Kasumi-1 (cell line): ENCODE measurements at regions not wholly inside any gene's neighbourhood (a gene's known extent, or its start where the extent isn't known, plus 50 kb on each side); places are given as distances from the start of the nearest gene placed in this dataset.
"Not testable (repeated sequence)": the region's sequence is repeated elsewhere in the genome, so short reads cannot be mapped to it uniquely, and the experiment has no call there.

Experiments used
- DNase-seq, 2 experiments: peaks; one replicate each; lab custom pipeline; 2025; lab: John Stamatoyannopoulos, UW

DNA sequence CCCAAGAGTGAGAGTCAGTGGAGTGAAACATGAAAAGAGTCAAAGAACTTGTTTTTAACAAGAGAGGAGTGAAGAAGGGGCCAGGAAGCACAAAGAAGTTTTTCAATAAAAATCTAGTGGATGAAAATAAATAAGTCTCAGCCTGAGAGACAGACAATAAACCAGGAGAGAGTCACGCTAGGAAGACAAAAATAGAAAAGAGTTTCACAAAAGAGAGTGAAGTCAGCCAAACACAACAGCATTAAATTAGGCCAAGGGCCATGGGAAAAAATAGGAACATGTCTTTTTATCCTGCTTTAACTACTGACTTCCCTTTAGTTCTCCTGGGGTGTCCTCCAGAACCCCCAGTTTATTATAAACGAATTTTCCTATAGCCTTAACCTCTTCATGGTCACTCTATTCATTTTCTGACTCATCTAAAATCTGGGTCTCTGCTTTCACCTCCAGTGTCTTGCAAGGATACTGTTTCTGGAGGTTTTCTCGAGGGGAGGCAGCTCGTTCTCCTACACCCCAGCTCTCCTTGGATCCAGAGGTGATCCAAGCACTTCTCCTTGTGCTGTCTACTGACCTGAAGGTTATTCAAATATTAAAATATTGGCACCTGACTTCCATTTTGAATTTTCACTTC, 571.5 kb upstream of the PPP2R3A start:
- DNase-seq, result no peak

DNA sequence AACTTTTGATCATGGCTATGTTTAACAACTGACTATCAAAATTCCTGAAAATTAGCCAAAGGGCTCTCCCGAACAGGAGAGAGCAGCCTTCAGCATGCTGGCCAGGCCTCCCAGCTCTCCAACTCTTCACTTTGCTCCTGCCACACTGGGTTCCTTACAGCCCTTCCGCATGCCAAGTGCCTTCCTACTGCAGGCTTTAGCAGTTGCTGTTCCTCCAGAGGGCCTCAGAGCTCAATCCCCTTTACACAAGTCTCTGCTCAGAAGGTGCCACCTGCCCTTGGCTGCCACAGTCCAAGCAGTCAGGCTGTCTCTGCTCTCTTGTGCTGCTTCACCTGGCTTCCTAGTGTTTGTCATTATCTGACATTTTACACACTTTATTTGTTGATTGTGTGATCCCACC, 553.1 kb upstream of the PPP2R3A start:
- DNase-seq, result no peak

DNA sequence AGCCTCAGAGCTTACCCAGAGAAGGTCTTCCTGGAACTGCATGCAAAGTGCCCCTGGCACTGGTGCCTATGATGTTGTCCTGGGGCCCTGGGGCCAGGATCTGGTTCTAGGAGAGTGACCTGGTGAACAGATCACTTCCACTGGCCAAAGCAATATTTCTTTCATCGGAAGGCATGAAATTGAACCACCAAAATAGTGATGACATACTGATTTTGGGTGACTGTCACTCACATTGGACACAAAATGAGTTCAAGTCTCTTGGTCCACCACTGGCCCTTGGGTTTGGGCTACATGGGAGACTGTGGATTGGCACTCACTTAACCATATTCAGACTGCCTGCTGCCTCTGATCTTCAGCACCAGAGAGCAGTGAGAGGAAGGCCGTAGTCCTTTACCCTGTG, 549.3 kb upstream of the PPP2R3A start:
- DNase-seq, result no peak

DNA sequence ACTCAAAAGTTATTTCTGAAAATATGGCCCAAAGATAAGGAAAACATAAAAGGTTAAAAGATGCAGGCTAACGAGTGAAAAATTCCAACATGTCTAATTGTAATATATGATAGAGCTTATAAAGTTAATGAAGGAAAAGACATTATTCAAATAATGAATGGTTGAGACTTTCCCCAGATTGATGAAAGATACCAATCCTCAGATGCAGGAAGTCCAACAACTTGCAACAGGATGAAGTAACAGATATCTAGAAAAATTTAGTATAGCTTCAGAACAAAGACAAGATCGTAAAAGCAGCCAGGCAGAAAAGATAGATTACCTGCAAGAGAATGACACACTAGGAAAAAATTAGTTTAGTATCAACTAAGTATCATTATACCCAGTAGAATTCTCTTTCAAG, 546.4 kb upstream of the PPP2R3A start:
- DNase-seq, result no peak

DNA sequence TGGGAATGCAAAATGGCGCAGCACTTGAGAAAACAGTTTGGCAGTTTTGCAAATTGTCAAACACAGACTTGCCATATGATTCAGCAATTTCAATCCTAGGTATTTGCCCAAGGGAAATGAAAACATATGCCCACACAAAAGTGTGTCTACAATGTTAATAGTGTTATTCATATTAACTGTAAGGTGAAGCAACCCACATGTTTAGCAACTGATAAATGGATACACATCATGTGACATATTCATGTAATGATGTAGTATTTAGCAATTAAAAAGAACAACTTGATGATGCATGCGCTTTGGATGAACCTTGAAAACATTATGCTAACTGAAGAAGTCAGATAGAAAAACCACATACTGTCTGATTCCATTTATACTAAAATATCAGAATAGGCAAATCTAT, 539.0 kb upstream of the PPP2R3A start:
- DNase-seq, result no peak

DNA sequence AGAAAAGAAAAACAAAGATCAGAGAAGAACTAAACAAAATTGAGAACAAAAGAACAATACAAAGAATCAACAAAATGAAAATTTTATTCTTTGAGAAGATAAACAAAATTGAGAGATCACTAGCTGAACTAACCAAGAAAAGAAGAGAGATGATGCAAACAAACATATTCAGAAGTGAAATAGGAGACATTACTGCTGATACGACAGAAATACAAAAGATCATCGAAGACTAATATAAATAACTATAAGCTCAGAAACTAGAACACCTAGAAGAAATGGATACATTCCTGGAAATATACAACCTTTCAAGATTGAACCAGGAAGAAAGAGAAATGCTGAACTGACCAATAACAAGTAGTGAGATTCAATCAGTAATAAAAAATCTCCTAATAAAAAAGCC, 533.1 kb upstream of the PPP2R3A start:
- DNase-seq, result no peak

DNA sequence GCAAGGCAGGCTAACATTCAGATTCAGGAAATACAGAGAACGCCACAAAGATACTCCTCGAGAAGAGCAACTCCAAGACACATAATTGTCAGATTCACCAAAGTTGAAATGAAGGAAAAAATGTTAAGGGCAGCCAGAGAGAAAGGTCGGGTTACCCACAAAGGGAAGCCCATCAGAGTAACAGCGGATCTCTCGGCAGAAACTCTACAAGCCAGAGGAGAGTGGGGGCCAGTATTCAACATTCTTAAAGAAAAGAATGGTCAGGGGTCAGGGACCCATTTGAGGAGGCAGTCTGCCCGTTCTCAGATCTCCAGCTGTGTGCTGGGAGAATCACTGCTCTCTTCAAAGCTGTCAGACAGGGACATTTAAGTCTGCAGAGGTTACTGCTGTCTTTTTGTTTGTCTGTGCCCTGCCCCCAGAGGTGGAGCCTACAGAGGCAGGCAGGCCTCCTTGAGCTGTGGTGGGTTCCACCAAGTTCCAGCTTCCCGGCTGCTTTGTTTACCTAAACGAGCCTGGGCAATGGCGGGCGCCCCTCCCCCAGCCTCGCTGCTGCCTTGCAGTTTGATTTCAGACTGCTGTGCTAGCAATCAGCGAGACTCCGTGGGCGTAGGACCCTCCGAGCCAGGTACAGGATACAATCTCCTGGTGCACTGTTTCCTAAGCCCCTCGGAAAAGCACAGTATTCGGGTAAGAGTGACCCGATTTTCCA, 526.5 kb upstream of the PPP2R3A start:
- not testable (repeated sequence) for DNase-seq

DNA sequence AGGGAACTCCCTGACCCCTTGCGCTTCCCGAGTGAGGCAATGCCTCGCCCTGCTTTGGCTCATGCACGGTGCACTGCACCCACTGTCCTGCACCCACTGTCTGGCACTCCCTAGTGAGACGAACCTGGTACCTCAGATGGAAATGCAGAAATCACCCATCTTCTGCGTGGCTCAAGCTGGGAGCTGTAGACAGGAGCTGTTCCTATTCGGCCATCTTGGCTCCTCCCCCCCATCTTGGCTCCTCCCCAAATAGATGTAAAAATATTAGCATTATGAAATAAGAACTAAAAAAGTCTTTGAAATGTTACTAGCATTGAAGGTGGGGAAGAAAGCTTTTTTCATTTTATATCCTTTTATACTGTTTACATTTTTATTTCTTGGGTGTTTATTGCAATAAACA, 525.9 kb upstream of the PPP2R3A start:
- not testable (repeated sequence) for DNase-seq

DNA sequence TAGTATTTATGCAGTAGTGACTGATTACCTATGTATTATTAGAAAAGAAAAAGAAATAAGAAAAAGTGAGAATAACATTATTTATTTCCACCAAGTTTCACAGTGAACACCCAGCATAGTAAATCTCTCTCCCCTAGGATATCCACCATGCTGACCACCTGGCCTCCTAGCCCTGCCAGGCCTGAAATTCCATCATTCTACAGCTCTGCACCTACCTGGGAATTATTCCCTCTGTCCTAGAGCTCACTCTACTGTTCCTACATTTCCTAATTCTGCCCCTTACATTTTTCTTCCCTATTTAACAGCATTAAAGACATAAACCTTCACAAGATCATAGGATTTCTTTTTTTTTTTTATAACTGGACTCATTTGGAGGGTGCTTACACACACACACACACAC, 525.3 kb upstream of the PPP2R3A start:
- DNase-seq, result no peak

DNA sequence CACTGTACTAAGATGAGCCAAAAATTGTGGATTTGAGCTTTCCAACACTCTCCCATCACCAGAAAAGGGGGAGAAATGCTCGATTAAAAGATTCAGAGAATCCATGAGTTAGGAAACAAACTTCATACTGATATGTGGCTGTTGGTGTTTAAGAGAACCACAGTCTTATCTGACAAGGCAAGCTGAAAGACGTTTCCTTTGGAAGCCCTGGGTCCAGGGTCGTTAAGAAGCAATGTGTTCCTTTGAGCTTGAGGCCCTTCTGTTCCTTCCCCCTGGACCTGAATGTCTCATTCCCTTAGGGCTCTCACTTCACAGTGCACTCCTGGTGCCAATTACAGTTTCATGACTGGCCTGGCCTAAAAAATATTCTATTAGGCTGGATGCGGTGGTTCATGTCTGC, 524.8 kb upstream of the PPP2R3A start:
- DNase-seq, result no peak

DNA sequence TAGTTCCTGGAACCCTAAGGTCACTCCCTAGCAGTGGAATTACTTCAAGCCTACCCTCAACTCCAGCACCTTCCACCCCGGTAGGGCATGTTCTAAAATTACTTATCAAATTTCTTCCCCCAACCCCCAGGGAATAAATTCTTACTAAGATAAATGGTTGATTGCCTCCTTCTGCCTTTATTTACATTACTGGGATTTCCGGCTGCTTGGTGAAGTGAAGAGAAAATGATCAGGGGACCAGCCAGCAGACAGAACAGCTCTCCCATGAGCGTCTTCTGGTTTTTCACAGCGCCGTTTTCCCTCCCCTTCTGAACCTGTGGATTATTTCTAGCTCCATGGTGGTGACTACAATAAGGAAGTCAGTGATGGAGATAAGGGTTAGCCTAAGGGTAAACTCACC, 521.5 kb upstream of the PPP2R3A start:
- DNase-seq, result no peak

DNA sequence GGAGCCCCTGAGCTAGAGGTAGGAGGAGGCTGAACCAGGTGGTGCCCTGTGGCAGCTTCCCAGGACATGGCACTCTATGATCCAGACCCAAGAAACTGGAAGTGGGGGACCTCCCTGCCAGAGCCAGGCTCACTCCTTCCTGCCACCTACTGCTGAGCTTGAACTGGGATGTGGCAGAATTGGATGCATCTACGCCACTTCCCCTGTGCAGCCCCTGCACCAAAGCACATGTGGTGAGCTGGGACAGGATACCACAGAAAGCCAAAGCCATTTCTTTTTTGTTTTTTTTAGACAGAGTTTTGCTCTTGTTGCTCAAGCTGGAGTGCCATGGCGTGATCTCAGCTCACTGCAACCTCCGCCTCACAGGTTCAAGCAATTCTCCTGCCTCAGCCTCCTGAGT, 518.0 kb upstream of the PPP2R3A start:
- no peak for DNase-seq

DNA sequence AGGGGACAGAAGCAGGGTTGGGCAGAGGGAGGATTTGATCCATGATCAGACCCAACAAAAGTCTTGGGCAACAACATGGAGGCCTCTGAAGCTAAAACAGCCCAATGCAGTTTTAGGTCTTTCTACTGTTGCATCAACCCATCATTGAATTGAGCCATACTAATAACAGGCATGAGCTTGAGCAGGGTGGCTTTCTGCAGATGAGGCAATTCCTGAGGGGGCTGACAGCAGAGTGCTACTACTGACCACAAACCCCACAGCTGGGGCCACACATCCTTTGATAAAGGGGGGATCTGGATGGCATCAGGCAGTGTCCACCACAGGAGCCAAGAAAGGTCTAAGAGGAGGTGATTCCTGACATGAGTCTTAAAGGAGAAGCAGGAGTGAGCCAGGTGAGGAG, 517.0 kb upstream of the PPP2R3A start:
- no peak for DNase-seq

DNA sequence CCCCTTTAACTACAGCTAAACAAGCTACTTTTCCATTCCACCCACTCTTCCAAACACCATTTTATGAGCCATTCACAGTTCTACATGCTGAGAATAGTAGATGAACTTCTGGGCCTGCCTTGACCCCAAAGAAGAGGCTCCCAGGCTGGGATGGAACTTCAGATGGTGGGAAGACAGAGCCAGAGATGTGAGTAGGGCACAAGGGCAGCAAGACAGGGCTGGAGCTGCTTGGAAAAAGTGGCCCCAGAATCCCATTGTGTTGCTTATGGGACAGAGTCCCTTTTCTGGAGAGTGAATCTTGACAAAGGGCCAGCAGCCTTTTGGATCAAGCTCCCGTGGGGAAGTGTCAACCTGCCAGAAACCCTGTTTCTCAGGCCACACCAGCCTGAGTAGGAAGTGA, 516.5 kb upstream of the PPP2R3A start:
- no peak for DNase-seq

DNA sequence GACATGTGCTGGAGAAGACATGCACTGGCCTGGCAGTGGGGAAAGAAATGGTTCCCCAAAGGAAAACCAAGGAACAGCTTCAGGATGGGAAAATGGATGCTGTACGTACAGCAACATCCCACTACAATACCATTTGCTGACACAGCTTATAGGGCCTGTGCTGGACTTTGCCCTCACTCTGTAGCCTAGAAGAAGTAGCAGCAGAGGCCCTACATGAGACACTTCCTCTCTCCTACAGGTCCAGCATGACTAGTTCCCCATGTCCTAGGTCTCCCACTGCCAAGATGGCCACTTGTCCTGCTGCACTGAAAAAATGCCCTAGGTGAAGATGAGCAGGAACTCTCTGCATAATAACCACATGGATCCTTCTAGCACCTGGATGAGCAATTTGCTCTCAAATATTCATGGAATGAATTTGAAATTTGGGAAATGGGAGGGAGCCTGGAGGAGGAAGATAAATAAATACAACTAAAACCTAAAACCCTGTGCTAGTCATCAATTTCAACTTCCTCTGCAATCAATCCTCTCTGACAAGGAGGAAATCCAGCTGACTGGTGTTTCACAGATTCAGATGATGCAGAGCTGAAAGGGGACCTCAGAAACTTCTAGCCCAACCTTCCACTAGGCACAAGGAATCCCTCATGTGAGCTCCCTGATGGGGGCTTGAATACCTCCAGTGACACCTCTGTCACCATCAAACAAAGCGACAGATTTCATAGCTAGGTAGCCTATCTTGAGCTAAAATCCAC, 514.3 kb upstream of the PPP2R3A start:
- DNase-seq, result no peak

DNA sequence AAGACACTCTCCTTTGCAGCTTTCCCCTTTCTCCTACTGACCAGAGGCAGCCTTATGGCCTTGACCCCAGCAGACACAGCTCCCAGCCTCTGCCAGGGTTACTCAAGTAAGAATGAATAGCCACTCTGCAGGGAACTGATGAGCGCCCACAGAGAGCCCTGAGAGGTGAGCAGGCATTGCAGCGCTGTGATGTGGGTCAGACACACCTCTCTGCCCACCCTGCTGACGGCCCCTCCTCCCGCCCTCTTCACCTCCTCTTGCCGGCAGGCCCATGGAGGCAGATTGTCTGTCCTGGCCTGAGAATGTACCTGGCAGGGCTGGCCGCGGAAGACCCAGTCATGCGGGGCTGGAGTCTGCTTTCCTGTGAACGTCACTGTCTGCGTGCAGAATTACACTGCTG, 512.6 kb upstream of the PPP2R3A start:
- no peak for DNase-seq

DNA sequence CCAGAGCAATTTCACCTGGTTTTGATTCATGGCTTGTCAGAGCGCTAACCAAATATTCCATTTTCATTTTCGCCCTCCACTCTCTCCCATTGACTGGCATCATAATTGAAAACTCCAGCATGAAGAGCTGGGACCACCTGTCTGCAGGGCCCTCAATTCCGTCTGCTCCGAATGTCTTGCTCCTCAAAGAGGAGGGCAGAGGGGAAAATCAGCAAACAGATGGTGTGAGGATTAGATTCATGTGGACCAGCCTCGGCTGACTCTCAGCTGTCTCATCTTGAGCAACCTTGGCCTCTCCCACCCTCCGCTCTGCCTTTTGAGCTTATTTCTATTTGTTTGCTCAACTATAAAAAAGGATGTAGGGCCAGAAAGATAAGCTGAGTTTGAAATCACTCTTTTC, 512.2 kb upstream of the PPP2R3A start:
- DNase-seq, result no peak

DNA sequence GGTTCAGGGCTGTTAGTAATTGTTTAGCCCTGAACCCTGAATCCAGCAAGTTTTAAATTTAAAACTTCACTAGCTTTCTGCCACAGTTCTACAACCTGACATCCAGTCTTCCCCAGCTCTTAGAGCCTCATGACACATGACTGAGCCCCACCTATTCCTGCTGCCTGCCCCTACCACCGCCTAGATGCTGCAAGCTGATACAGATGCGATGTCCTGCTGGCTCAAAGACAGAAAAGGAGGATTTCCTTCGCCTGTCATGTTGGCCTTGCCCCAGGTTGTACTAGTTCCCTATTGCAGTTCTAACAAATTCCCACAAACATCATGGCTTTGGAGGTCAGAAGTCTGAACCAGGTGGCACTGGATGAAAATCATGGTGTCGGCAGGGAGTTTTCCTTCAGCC, 510.6 kb upstream of the PPP2R3A start:
- no peak for DNase-seq

DNA sequence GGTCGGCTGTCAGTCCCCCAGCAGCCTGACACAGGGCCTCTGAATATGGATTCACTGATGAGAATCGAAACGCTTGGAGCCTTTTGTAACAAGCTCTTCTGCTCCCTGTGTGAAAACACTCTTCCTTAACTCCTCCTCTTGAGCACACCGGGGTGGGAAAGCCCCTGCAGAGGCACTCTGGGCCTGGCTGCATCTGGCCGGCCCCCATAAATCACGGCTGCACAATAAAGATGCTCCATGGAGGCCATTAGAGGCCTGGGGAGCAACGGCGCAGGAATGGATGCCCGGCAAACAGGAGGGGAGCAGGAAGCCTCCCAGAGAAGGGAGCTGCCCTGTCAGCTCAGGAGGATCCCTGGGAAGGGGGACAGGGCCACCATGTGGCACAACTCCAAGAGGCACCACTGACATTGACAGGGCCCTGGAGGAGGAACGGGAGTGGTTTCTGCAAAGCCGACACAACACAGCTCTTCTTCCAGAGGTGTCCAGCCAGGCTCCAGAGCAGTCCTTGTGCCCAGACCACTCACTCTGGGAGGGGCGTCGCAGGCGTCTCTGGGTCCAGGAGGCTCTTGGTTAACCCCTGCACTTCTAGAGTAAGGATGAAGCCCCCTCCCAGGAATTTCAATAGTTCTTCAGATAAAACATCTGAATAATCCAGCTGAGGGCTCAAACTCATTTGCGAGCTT, 509.3 kb upstream of the PPP2R3A start:
- DNase-seq, result no peak

DNA sequence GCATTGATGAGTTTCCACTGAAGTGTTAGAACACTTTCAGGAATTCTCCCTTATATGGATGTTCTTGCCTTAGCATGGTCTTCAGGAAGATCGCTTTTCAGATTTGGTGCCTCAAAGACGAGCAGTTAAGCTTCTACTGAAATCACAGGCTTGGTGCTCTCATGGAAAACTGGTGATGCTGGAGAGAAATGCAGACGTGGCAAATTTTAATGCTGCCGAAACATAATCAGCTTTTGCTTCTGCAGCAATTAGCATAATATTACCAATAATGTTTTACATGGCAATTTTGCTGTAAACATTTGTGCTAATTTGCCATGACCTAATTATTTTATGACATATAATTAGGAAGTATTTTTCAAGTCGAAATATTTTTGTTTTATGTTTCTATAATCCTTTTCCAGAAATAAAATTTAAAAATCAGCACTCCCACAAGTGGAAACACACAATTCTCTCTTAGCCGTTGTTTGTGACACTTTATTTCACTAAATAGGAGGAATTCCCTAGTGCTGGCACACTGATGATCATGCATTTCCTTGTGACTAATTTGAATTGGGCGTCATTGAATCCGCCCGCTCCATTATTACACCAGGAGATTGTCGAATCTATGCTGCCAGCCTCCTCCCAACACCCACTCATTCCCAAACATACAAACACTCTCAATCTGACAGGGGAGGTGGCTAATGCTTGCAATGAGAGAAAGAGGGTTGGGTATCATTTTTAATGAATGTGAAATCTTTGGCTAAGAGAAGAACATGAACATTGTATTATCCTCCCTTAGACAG, 506.8 kb upstream of the PPP2R3A start:
- no peak for DNase-seq

DNA sequence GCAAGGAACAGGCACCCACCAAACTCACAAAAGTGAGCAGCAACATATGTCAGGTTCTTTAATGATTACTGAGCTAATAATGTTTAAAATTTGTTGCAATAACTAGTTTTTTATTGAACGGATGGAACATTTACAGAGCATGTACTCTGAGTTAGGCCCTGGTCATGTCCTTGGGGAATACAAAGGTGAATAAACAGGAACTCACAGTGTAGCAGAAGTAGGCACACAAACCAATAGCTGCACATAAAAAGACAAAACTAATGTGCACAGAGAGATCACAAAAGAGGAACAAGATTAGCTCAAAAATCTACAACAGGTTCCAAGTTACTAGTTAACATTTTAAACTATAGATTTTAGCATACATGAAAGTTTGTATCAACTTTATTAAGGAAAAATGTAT, 505.3 kb upstream of the PPP2R3A start:
- DNase-seq, result no peak

DNA sequence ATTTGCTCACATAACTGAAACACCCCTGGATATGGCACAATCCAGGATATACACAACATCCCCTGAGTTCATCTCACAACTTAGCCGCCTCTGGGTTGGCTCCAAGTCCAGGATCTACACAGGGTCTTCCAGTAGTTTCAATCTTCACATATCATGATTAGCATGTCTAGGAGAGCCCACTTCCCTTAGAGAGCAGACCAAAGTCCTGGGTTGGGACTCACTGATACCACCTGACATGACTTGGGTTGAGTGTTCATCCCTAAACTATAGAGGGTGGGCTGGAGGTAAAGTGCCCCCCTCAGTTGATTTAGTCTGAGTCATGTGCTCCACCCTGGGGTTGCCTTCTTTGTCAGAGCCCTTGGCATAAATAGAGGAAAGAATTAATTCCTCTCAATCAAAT, 493.6 kb upstream of the PPP2R3A start:
- DNase-seq, result no peak
